WTC11 (cell line): ENCODE measurements at regions not wholly inside any gene's neighbourhood (a gene's known extent, or its start where the extent isn't known, plus 50 kb on each side); places are given as distances from the start of the nearest gene placed in this dataset.

Source experiments
- ATAC-seq: fragments of 200-7000 bp; cut with Tn5 transposase; 2 replicates; pipeline ENCODE4 v1.10.0; 2021; ENCODE audit warnings: mild to moderate bottlenecking, moderate library complexity
- CTCF ChIA-PET: fragments of 300-600 bp; sonication (Branson Sonifier 250); formaldehyde crosslinking; loops from one replicate; lab custom pipeline; 2021; ENCODE audit warnings: antibody characterized with exemption; lab: Charles Lee
- POLR2A ChIA-PET: fragments of 350-600 bp; sonication (Branson Sonifier 250); formaldehyde crosslinking; loops from one replicate; lab custom pipeline; 2021; ENCODE audit warnings: antibody characterized with exemption; lab: Charles Lee
- DNase-seq: peaks from one replicate; pipeline ENCODE4 v3.0.0; 2021; ENCODE audit warnings: low spot score
- H3K27ac Mint-ChIP-seq: 2 replicates; pipeline ENCODE4 v1.8.0; 2021; ENCODE audit warnings: mixed read lengths
- H3K27me3 Mint-ChIP-seq: 2 replicates; pipeline ENCODE4 v1.8.0; 2021; ENCODE audit warnings: low read depth, mild to moderate bottlenecking, moderate library complexity, mixed read lengths
- H3K36me3 Mint-ChIP-seq: 2 replicates; pipeline ENCODE4 v1.8.0; 2021; ENCODE audit warnings: mixed read lengths
- H3K4me1 Mint-ChIP-seq: 2 replicates; pipeline ENCODE4 v1.8.0; 2022; ENCODE audit warnings: mixed read lengths
- H3K4me3 Mint-ChIP-seq: 2 replicates; pipeline ENCODE4 v1.8.0; 2021; ENCODE audit warnings: mild to moderate bottlenecking, moderate library complexity, mixed read lengths
- H3K9me3 Mint-ChIP-seq: 2 replicates; pipeline ENCODE4 v1.8.0; 2021; ENCODE audit warnings: mixed read lengths
- ARID4B ChIP-seq: sonication (generic); formaldehyde crosslinking; IDR thresholded peaks from 2 replicates; pipeline ENCODE4 v1.8.0; 2023; ENCODE audit warnings: missing genetic modification reagents, mild to moderate bottlenecking, borderline replicate concordance
- CBFB ChIP-seq: sonication (generic); formaldehyde crosslinking; IDR thresholded peaks from 2 replicates; pipeline ENCODE4 v1.8.1; 2022; ENCODE audit warnings: mild to moderate bottlenecking, low read depth, missing genetic modification reagents
- FOXK1 ChIP-seq: sonication (generic); formaldehyde crosslinking; IDR thresholded peaks from 2 replicates; pipeline ENCODE4 v1.8.0; 2022; ENCODE audit warnings: mild to moderate bottlenecking, moderate library complexity, missing genetic modification reagents
- GABPB1 ChIP-seq: sonication (generic); formaldehyde crosslinking; IDR thresholded peaks from 2 replicates; pipeline ENCODE4 v1.8.1; 2023; ENCODE audit warnings: mild to moderate bottlenecking, missing genetic modification reagents
- IRF2 ChIP-seq: sonication (generic); formaldehyde crosslinking; IDR thresholded peaks from 2 replicates; pipeline ENCODE4 v1.8.0; 2022; ENCODE audit warnings: low read depth, missing genetic modification reagents, borderline replicate concordance
- JAZF1 ChIP-seq: fragments of 250-450 bp; sonication (Bioruptor Pico); IDR thresholded peaks from 2 replicates; pipeline ENCODE4 v1.9.0; 2021; ENCODE audit warnings: moderate library complexity, mild to moderate bottlenecking, inconsistent platforms
- MAX ChIP-seq: sonication (generic); formaldehyde crosslinking; IDR thresholded peaks from 2 replicates; pipeline ENCODE4 v1.8.0; 2022; ENCODE audit warnings: mild to moderate bottlenecking, missing genetic modification reagents
- NFYB ChIP-seq: sonication (generic); formaldehyde crosslinking; conservative IDR thresholded peaks from 2 replicates; pipeline ENCODE4 v1.8.0; 2022; ENCODE audit warnings: low read depth, missing genetic modification reagents
- NR2C2 ChIP-seq: sonication (generic); formaldehyde crosslinking; IDR thresholded peaks from 2 replicates; pipeline ENCODE4 v1.8.0; 2022; ENCODE audit warnings: mild to moderate bottlenecking, missing genetic modification reagents
- OVOL2 ChIP-seq: fragments of 250-450 bp; sonication (Bioruptor Pico); IDR thresholded peaks from 2 replicates; pipeline ENCODE4 v1.9.0; 2021; ENCODE audit warnings: mild to moderate bottlenecking, borderline replicate concordance
- PRRX2 ChIP-seq: fragments of 250-450 bp; sonication (Bioruptor Pico); IDR thresholded peaks from 2 replicates; pipeline ENCODE4 v1.8.0; 2021; ENCODE audit warnings: mild to moderate bottlenecking
- RORB ChIP-seq: fragments of 250-450 bp; sonication (Bioruptor Pico); IDR thresholded peaks from 2 replicates; pipeline ENCODE4 v1.9.0; 2021; ENCODE audit warnings: mild to moderate bottlenecking
- STAT6 ChIP-seq: sonication (generic); formaldehyde crosslinking; conservative IDR thresholded peaks from 2 replicates; pipeline ENCODE4 v1.8.1; 2023; ENCODE audit warnings: mild to moderate bottlenecking, low read depth, missing genetic modification reagents, moderate library complexity
- TCF7 ChIP-seq: sonication (generic); formaldehyde crosslinking; IDR thresholded peaks from 2 replicates; pipeline ENCODE4 v1.8.0; 2022; ENCODE audit warnings: mild to moderate bottlenecking, low read depth, missing genetic modification reagents, moderate library complexity
- TEAD1 ChIP-seq: sonication (generic); formaldehyde crosslinking; IDR thresholded peaks from 2 replicates; pipeline ENCODE4 v1.8.0; 2022; ENCODE audit warnings: mild to moderate bottlenecking, missing genetic modification reagents
- ZNF317 ChIP-seq: sonication (generic); formaldehyde crosslinking; IDR thresholded peaks from 2 replicates; pipeline ENCODE4 v1.8.1; 2023; ENCODE audit warnings: low read depth, mild to moderate bottlenecking, moderate library complexity, missing genetic modification reagents, borderline replicate concordance
- TF ChIP-seq, protein P1 (sequence below): fragments of 250-450 bp; sonication (Bioruptor Pico); IDR thresholded peaks from 2 replicates; pipeline ENCODE4 v1.9.0; 2021; ENCODE audit warnings: mild to moderate bottlenecking
- TF ChIP-seq, protein P2 (sequence below): sonication (generic); formaldehyde crosslinking; IDR thresholded peaks from 2 replicates; pipeline ENCODE4 v1.8.1; 2022; ENCODE audit warnings: low read depth, mild to moderate bottlenecking, moderate library complexity, missing genetic modification reagents, borderline replicate concordance

- Mint-ChIP-seq H3K36me3 (peaks cover 8% of the 10 kb centered on the region), H3K27me3 (no peaks in the 10 kb centered on the region), H3K4me3 (no peak overlapping the region), H3K27ac (peak overlapping the region; percentile 70; the same call in 1 of the 2 replicates), H3K9me3 (peaks cover 7% of the 10 kb centered on the region), H3K4me1 (peaks cover 20% of the 10 kb centered on the region)
- ATAC-seq (no peak), DNase-seq (no peak)
- POLR2A ChIA-PET: no interaction called here
- CTCF ChIA-PET: interaction anchor here (1.1 kb wide), 1 partner anchor 388 kb away, joined by 3 read pairs; no protein-coding TSS in a partner anchor
- TF ChIP-seq, protein P1, sequence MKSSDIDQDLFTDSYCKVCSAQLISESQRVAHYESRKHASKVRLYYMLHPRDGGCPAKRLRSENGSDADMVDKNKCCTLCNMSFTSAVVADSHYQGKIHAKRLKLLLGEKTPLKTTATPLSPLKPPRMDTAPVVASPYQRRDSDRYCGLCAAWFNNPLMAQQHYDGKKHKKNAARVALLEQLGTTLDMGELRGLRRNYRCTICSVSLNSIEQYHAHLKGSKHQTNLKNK (CRISPR knock-in tag): no peak
- no peak for TF ChIP-seq TCF7 (CRISPR knock-in tag)
- no peak for TF ChIP-seq ARID4B
- no peak for TF ChIP-seq MAX (CRISPR knock-in tag)
- TF ChIP-seq JAZF1: no peak
- TF ChIP-seq, protein P2, sequence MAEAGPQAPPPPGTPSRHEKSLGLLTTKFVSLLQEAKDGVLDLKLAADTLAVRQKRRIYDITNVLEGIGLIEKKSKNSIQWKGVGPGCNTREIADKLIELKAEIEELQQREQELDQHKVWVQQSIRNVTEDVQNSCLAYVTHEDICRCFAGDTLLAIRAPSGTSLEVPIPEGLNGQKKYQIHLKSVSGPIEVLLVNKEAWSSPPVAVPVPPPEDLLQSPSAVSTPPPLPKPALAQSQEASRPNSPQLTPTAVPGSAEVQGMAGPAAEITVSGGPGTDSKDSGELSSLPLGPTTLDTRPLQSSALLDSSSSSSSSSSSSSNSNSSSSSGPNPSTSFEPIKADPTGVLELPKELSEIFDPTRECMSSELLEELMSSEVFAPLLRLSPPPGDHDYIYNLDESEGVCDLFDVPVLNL (CRISPR knock-in tag): no peak
- TF ChIP-seq FOXK1 (CRISPR knock-in tag): no peak
- no peak for TF ChIP-seq GABPB1
- no peak for TF ChIP-seq NFYB (CRISPR knock-in tag)
- no peak for TF ChIP-seq NR2C2
- TF ChIP-seq OVOL2 (CRISPR knock-in tag): no peak
- TF ChIP-seq PRRX2 (CRISPR knock-in tag): no peak
- no peak for TF ChIP-seq RORB (CRISPR knock-in tag)
- no peak for TF ChIP-seq STAT6 (CRISPR knock-in tag)
- TF ChIP-seq ZNF317: no peak
- TF ChIP-seq IRF2 (CRISPR knock-in tag): no peak
- no peak for TF ChIP-seq TEAD1
Observed at GRCh38 chr2:146312899-146313298, 1531.9 kb upstream of the ACVR2A start.

DNA sequence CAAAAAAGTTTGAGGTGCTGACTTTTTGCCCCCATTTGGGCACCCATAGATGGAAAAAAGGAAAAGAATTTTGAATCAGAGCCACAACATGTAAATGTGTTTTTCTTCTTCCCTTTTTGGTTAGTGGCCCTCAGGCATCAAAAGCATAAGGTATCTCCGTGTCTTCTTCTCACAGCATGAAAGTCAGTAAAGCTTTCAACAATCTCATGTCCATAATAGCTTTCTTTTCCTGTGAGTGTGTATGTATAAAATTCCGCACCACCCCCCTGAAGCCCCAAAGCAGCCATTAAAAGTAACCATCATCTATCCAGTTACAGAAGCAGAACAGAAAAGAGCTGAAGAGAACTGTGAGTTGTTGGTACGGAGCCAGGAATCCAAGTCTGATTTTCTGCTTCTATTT, 1539.7 kb upstream of the ACVR2A start:
- no peak for DNase-seq
- Mint-ChIP-seq H3K9me3 (peaks cover 47% of the 10 kb centered on the region), H3K4me1 (no peaks in the 10 kb centered on the region), H3K36me3 (peaks cover 27% of the 10 kb centered on the region), H3K4me3 (no peak overlapping the region), H3K27ac (no peak overlapping the region), H3K27me3 (no peaks in the 10 kb centered on the region)
- CTCF ChIA-PET: no interaction called here
- no peak for ATAC-seq
- TF ChIP-seq CBFB (CRISPR knock-in tag): no peak
- POLR2A ChIA-PET: no interaction called here
